ENCODE measurements at regions not wholly inside any gene's neighbourhood (a gene's known extent, or its start where the extent isn't known, plus 50 kb on each side); places are given as distances from the start of the nearest gene placed in this dataset.

- no peak for DNase-seq (ENCODE audit: low read depth, low spot score)
- Mint-ChIP-seq H3K36me3 (ENCODE audit: low read depth) (no peaks in the 10 kb centered on the region), H3K4me1 (peaks cover 47% of the 10 kb centered on the region), H3K4me3 (no peak overlapping the region), H3K27ac (ENCODE audit: unreplicated experiment) (peak overlapping the region; percentile 20), H3K9me3 (no peaks in the 10 kb centered on the region), H3K27me3 (ENCODE audit: low read depth) (no peaks in the 10 kb centered on the region)
- TF ChIP-seq CTCF (conservative IDR thresholded peaks at IDR 0.05), result no peak
Measured at GRCh38 chr1:81513796-81514354, 286.9 kb upstream of the ADGRL2 start.

DNA sequence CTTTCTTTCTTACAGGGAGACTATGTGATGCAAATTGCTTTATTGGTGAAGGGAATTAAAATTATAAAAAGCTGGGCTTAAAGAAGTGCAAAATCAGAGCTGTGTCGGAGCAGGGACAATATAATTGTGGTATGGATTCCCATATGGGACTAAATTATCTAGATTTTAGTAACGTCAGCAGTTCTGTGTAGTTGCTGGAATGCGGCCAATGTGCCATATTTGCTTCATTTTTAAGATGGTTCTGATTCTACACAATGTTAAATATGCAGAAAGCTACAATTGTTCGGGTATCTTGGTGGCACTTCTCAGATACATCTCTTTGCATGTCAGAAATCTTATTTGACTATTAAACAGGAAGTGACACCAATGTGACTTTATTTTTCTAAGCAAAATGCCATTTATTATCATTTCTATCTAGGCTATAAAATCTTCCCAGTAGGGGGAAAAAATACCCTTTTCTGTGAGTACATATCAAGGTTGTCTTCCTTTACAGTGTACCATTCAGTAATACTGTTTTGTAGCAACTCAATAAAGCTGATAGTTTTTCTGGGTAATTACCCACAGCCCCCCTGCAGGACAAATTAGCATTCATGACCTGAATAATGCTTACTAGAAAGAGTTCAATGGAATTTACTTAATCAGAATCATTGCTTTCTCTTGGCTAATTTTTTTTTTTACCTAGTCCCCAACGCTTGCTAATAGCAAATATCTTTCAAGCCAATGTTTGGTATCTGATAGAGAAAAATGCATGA, 288.3 kb upstream of the ADGRL2 start:
- no peaks in the 10 kb centered on the region for H3K9me3 Mint-ChIP-seq
- H3K27me3 Mint-ChIP-seq (ENCODE audit: low read depth), result no peaks in the 10 kb centered on the region
- TF ChIP-seq CTCF (conservative IDR thresholded peaks at IDR 0.05), result no peak
- H3K27ac Mint-ChIP-seq (ENCODE audit: unreplicated experiment), result no peak overlapping the region
- H3K4me1 Mint-ChIP-seq, result peaks cover 50% of the 10 kb centered on the region
- no peaks in the 10 kb centered on the region for H3K36me3 Mint-ChIP-seq (ENCODE audit: low read depth)
- no peak overlapping the region for H3K4me3 Mint-ChIP-seq
- DNase-seq (ENCODE audit: low read depth, low spot score), result no peak

DNA sequence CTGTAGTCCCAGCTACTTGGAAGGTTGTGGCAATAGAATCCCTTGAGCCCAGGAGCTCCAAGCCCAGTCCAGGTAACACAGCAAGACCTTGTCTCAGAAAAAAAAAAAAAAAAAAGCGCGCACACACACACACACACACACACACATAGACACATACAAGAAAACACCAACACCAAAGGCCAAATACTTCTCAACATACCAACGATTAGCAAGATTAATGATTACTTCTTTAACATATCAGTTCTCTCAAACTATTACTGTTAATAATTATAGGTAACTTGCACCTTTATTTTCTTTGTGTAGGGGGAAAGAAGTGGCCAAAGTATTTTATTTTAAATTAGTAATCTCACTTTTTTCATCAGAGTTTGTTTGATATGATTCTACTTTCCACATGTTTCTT, 289.5 kb upstream of the ADGRL2 start:
- Mint-ChIP-seq H3K9me3 (peaks cover 3% of the 10 kb centered on the region), H3K36me3 (ENCODE audit: low read depth) (no peaks in the 10 kb centered on the region), H3K4me1 (peaks cover 56% of the 10 kb centered on the region), H3K4me3 (no peak overlapping the region), H3K27ac (ENCODE audit: unreplicated experiment) (no peak overlapping the region), H3K27me3 (ENCODE audit: low read depth) (no peaks in the 10 kb centered on the region)
- no peak for TF ChIP-seq CTCF (conservative IDR thresholded peaks at IDR 0.05)
- no peak for DNase-seq (ENCODE audit: low read depth, low spot score)

DNA sequence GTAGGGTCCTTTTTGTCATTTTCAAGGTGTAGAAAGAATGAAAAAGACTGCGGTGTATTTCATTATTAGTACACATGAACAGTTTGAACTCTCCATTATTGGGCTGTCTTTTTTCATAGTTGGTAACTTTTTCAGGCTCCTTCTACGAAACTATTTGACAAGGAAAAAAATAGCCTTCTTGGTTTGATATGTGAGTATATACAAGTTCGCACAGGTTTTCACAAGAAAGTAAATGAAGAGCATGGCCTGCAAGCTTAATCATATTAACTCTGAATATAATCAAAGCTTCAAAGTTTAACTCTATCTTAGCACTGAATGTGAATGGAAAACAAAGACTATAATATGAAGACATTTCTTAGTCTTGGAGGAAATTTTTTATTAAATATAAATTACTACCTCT, 290.0 kb upstream of the ADGRL2 start:
- Mint-ChIP-seq H3K4me3 (no peak overlapping the region), H3K4me1 (peaks cover 57% of the 10 kb centered on the region), H3K27me3 (ENCODE audit: low read depth) (no peaks in the 10 kb centered on the region), H3K27ac (ENCODE audit: unreplicated experiment) (no peak overlapping the region), H3K36me3 (ENCODE audit: low read depth) (no peaks in the 10 kb centered on the region), H3K9me3 (peaks cover 3% of the 10 kb centered on the region)
- no peak for DNase-seq (ENCODE audit: low read depth, low spot score)
- TF ChIP-seq CTCF (conservative IDR thresholded peaks at IDR 0.05), result no peak

DNA sequence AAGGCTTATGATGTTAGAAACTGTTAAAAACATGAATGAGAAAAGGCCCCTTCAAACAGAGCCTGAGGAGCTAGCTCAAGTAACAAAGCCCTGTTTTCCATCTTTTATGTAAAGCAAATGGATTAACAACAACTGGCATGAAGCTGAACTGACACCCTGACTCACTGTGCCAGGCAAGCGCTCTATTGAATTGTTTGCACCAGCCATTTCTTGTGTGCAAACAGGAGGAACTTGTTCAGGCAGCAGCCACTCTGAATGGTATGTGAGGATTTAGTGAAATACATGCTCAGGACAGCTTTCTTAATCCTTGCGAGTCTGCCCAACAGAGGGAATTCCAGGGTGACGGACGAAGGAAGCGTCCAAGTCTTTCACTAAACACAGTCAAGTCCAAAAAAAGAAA, 291.1 kb upstream of the ADGRL2 start:
- DNase-seq (ENCODE audit: low read depth, low spot score), result no peak
- TF ChIP-seq CTCF (conservative IDR thresholded peaks at IDR 0.05), result no peak
- Mint-ChIP-seq H3K4me1 (peaks cover 58% of the 10 kb centered on the region), H3K4me3 (no peak overlapping the region), H3K27me3 (ENCODE audit: low read depth) (no peaks in the 10 kb centered on the region), H3K9me3 (peaks cover 3% of the 10 kb centered on the region), H3K36me3 (ENCODE audit: low read depth) (no peaks in the 10 kb centered on the region), H3K27ac (ENCODE audit: unreplicated experiment) (peak overlapping the region; percentile 3)
